Activated naive CD8-positive, alpha-beta T cell treated with anti-CD3 and anti-CD28 coated beads for 36 hours (primary cell): ENCODE measurements at regions not wholly inside any gene's neighbourhood (a gene's known extent, or its start where the extent isn't known, plus 50 kb on each side); places are given as distances from the start of the nearest gene placed in this dataset.
A peak's percentile ranks its signal among the peaks of the same experiment; 100 is the strongest.

Experiments
- DNase-seq: peaks from one replicate; pipeline ENCODE4 v3.0.0; 2021
- H3K27ac Mint-ChIP-seq: one replicate; pipeline ENCODE4 v1.8.0; 2022; ENCODE audit warnings: mild to moderate bottlenecking, moderate library complexity, mixed read lengths
- H3K27me3 Mint-ChIP-seq: one replicate; pipeline ENCODE4 v1.8.0; 2022; ENCODE audit warnings: mild to moderate bottlenecking, mixed read lengths
- H3K36me3 Mint-ChIP-seq: one replicate; pipeline ENCODE4 v1.8.0; 2021; ENCODE audit warnings: mild to moderate bottlenecking, mixed read lengths
- H3K4me1 Mint-ChIP-seq: one replicate; pipeline ENCODE4 v1.8.0; 2021; ENCODE audit warnings: mixed read lengths
- H3K4me3 Mint-ChIP-seq: one replicate; pipeline ENCODE4 v1.8.0; 2022; ENCODE audit warnings: mild to moderate bottlenecking, moderate library complexity, mixed read lengths
- H3K9me3 Mint-ChIP-seq: one replicate; pipeline ENCODE4 v1.8.0; 2022; ENCODE audit warnings: mixed read lengths

- Mint-ChIP-seq H3K27me3 (peaks cover 9% of the 10 kb centered on the region), H3K9me3 (no peaks in the 10 kb centered on the region), H3K4me3 (no peak overlapping the region), H3K4me1 (peaks cover 10% of the 10 kb centered on the region), H3K36me3 (peaks cover 32% of the 10 kb centered on the region), H3K27ac (no peak overlapping the region)
- no peak for DNase-seq
Observed at GRCh38 chr13:50071379-50071778, 56.1 kb downstream of the KCNRG start.

GRCh38 chr13:50072676-50073075 is 57.4 kb downstream of the KCNRG start:
- Mint-ChIP-seq H3K9me3 (no peaks in the 10 kb centered on the region), H3K36me3 (peaks cover 31% of the 10 kb centered on the region), H3K4me3 (no peak overlapping the region), H3K27ac (no peak overlapping the region), H3K4me1 (peaks cover 13% of the 10 kb centered on the region), H3K27me3 (peaks cover 20% of the 10 kb centered on the region)
- DNase-seq, result no peak

- no peaks in the 10 kb centered on the region for H3K9me3 Mint-ChIP-seq
- no peak for DNase-seq
- no peak overlapping the region for H3K27ac Mint-ChIP-seq
- H3K27me3 Mint-ChIP-seq, result peaks cover 26% of the 10 kb centered on the region
- peaks cover 28% of the 10 kb centered on the region for H3K36me3 Mint-ChIP-seq
- peaks cover 15% of the 10 kb centered on the region for H3K4me1 Mint-ChIP-seq
- no peak overlapping the region for H3K4me3 Mint-ChIP-seq
Observed at GRCh38 chr13:50073340-50073739, 58.1 kb downstream of the KCNRG start.

- Mint-ChIP-seq H3K27ac (no peak overlapping the region), H3K9me3 (no peaks in the 10 kb centered on the region), H3K4me1 (peaks cover 17% of the 10 kb centered on the region), H3K36me3 (peaks cover 31% of the 10 kb centered on the region), H3K27me3 (peaks cover 39% of the 10 kb centered on the region), H3K4me3 (no peak overlapping the region)
- no peak for DNase-seq
Observed at GRCh38 chr13:50074843-50075242, 59.6 kb downstream of the KCNRG start.

- Mint-ChIP-seq H3K27me3 (peaks cover 47% of the 10 kb centered on the region), H3K4me1 (peaks cover 17% of the 10 kb centered on the region), H3K9me3 (no peaks in the 10 kb centered on the region), H3K27ac (no peak overlapping the region), H3K4me3 (no peak overlapping the region), H3K36me3 (peaks cover 39% of the 10 kb centered on the region)
- DNase-seq, result no peak
Observed at GRCh38 chr13:50075619-50076097, 60.4 kb downstream of the KCNRG start.

- no peak overlapping the region for H3K4me3 Mint-ChIP-seq
- H3K4me1 Mint-ChIP-seq, result peaks cover 17% of the 10 kb centered on the region
- no peak overlapping the region for H3K27ac Mint-ChIP-seq
- H3K36me3 Mint-ChIP-seq, result peaks cover 37% of the 10 kb centered on the region
- no peak for DNase-seq
- H3K27me3 Mint-ChIP-seq, result peaks cover 55% of the 10 kb centered on the region
- H3K9me3 Mint-ChIP-seq, result no peaks in the 10 kb centered on the region
Observed at GRCh38 chr13:50077431-50077830, 62.2 kb downstream of the KCNRG start.

GRCh38 chr13:50078231-50078894 is 63.1 kb downstream of the KCNRG start:
- peaks cover 37% of the 10 kb centered on the region for H3K36me3 Mint-ChIP-seq
- peaks cover 54% of the 10 kb centered on the region for H3K27me3 Mint-ChIP-seq
- peaks cover 18% of the 10 kb centered on the region for H3K4me1 Mint-ChIP-seq
- no peak for DNase-seq
- no peak overlapping the region for H3K27ac Mint-ChIP-seq
- H3K9me3 Mint-ChIP-seq, result no peaks in the 10 kb centered on the region
- H3K4me3 Mint-ChIP-seq, result peak overlapping the region; percentile 53

GRCh38 chr13:50078895-50079654 is 63.8 kb downstream of the KCNRG start:
- H3K27ac Mint-ChIP-seq, result no peak overlapping the region
- peaks cover 38% of the 10 kb centered on the region for H3K36me3 Mint-ChIP-seq
- no peaks in the 10 kb centered on the region for H3K9me3 Mint-ChIP-seq
- H3K4me3 Mint-ChIP-seq, result peak overlapping the region; percentile 100
- no peak for DNase-seq
- H3K27me3 Mint-ChIP-seq, result peaks cover 51% of the 10 kb centered on the region
- H3K4me1 Mint-ChIP-seq, result peaks cover 23% of the 10 kb centered on the region

GRCh38 chr13:50079655-50080202 is 64.5 kb downstream of the KCNRG start:
- no peak for DNase-seq
- H3K4me1 Mint-ChIP-seq, result peaks cover 24% of the 10 kb centered on the region
- H3K36me3 Mint-ChIP-seq, result peaks cover 38% of the 10 kb centered on the region
- H3K9me3 Mint-ChIP-seq, result no peaks in the 10 kb centered on the region
- peak overlapping the region; percentile 100 for H3K27ac Mint-ChIP-seq
- peaks cover 51% of the 10 kb centered on the region for H3K27me3 Mint-ChIP-seq
- peak overlapping the region; percentile 100 for H3K4me3 Mint-ChIP-seq

- H3K4me3 Mint-ChIP-seq, result peak overlapping the region; percentile 100
- H3K36me3 Mint-ChIP-seq, result peaks cover 38% of the 10 kb centered on the region
- peaks cover 51% of the 10 kb centered on the region for H3K27me3 Mint-ChIP-seq
- H3K4me1 Mint-ChIP-seq, result peaks cover 29% of the 10 kb centered on the region
- H3K27ac Mint-ChIP-seq, result peak overlapping the region; percentile 100
- peak; percentile 14 for DNase-seq
- no peaks in the 10 kb centered on the region for H3K9me3 Mint-ChIP-seq
Observed at GRCh38 chr13:50080203-50080910, 65.1 kb downstream of the KCNRG start.

GRCh38 chr13:50080911-50081678 is 65.9 kb downstream of the KCNRG start:
- Mint-ChIP-seq H3K36me3 (peaks cover 33% of the 10 kb centered on the region), H3K9me3 (no peaks in the 10 kb centered on the region), H3K27me3 (peaks cover 45% of the 10 kb centered on the region), H3K27ac (peak overlapping the region; percentile 100), H3K4me1 (peaks cover 25% of the 10 kb centered on the region), H3K4me3 (peak overlapping the region; percentile 100)
- peak; percentile 55 for DNase-seq

- Mint-ChIP-seq H3K36me3 (peaks cover 32% of the 10 kb centered on the region), H3K27ac (peak overlapping the region; percentile 100), H3K27me3 (peaks cover 41% of the 10 kb centered on the region), H3K9me3 (no peaks in the 10 kb centered on the region), H3K4me3 (peak overlapping the region; percentile 100), H3K4me1 (peaks cover 22% of the 10 kb centered on the region)
- DNase-seq, result peak; percentile 96
Observed at GRCh38 chr13:50081679-50082425, 66.6 kb downstream of the KCNRG start.

GRCh38 chr13:50082426-50083281 is 67.4 kb downstream of the KCNRG start:
- Mint-ChIP-seq H3K27me3 (peaks cover 35% of the 10 kb centered on the region), H3K4me3 (peak overlapping the region; percentile 100), H3K27ac (peak overlapping the region; percentile 100), H3K36me3 (peaks cover 35% of the 10 kb centered on the region), H3K9me3 (no peaks in the 10 kb centered on the region), H3K4me1 (peaks cover 22% of the 10 kb centered on the region)
- peak; percentile 77 for DNase-seq
